ENCODE measurements at regions not wholly inside any gene's neighbourhood (a gene's known extent, or its start where the extent isn't known, plus 50 kb on each side); places are given as distances from the start of the nearest gene placed in this dataset.

GRCh38 chr18:78242806-78243205, 736.8 kb upstream of the SALL3 start:
- TF ChIP-seq EZH2 (IDR thresholded peaks at IDR 0.05; ENCODE audit: insufficient read depth, poor library complexity, severe bottlenecking) (no peak), EZH2phosphoT487 (IDR thresholded peaks at IDR 0.05; ENCODE audit: insufficient read depth, low read depth) (no peak)
